ENCODE measurements at regions not wholly inside any gene's neighbourhood (a gene's known extent, or its start where the extent isn't known, plus 50 kb on each side); places are given as distances from the start of the nearest gene placed in this dataset.

- Histone ChIP-seq H3K36me3 (ENCODE audit: low read depth) (no peaks in the 10 kb centered on the region), H3K4me1 (ENCODE audit: insufficient read depth, poor library complexity, severe bottlenecking) (no peaks in the 10 kb centered on the region), H3K4me3 (ENCODE audit: severe bottlenecking) (no peak overlapping the region), H3K9me3 (ENCODE audit: severe bottlenecking) (no peaks in the 10 kb centered on the region), H3K27me3 (ENCODE audit: insufficient read depth, poor library complexity, severe bottlenecking) (no peaks in the 10 kb centered on the region), H3K27ac (ENCODE audit: poor library complexity, severe bottlenecking) (no peak overlapping the region)
- TF ChIP-seq, protein P1, sequence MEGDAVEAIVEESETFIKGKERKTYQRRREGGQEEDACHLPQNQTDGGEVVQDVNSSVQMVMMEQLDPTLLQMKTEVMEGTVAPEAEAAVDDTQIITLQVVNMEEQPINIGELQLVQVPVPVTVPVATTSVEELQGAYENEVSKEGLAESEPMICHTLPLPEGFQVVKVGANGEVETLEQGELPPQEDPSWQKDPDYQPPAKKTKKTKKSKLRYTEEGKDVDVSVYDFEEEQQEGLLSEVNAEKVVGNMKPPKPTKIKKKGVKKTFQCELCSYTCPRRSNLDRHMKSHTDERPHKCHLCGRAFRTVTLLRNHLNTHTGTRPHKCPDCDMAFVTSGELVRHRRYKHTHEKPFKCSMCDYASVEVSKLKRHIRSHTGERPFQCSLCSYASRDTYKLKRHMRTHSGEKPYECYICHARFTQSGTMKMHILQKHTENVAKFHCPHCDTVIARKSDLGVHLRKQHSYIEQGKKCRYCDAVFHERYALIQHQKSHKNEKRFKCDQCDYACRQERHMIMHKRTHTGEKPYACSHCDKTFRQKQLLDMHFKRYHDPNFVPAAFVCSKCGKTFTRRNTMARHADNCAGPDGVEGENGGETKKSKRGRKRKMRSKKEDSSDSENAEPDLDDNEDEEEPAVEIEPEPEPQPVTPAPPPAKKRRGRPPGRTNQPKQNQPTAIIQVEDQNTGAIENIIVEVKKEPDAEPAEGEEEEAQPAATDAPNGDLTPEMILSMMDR (IDR thresholded peaks at IDR 0.05; ENCODE audit: poor library complexity, severe bottlenecking): no peak
- ATAC-seq (ENCODE audit: low read depth): no peak; the same call in 2 of the 3 replicates
- DNase-seq (ENCODE audit: low spot score): no peak
Observed at GRCh38 chr3:157631478-157631877, 128.3 kb upstream of the VEPH1 start.

GRCh38 chr3:157626817-157627216, 123.6 kb upstream of the VEPH1 start:
- no peaks in the 10 kb centered on the region for H3K4me1 ChIP-seq (ENCODE audit: insufficient read depth, poor library complexity, severe bottlenecking)
- H3K27ac ChIP-seq (ENCODE audit: poor library complexity, severe bottlenecking): no peak overlapping the region
- DNase-seq (ENCODE audit: low spot score) (no peak), ATAC-seq (ENCODE audit: low read depth) (peak; percentile 48; the same call in 1 of the 3 replicates)
- no peaks in the 10 kb centered on the region for H3K36me3 ChIP-seq (ENCODE audit: low read depth)
- no peaks in the 10 kb centered on the region for H3K9me3 ChIP-seq (ENCODE audit: severe bottlenecking)
- H3K27me3 ChIP-seq (ENCODE audit: insufficient read depth, poor library complexity, severe bottlenecking): peaks cover 3% of the 10 kb centered on the region
- TF ChIP-seq, protein P1 (IDR thresholded peaks at IDR 0.05; ENCODE audit: poor library complexity, severe bottlenecking): no peak
- no peak overlapping the region for H3K4me3 ChIP-seq (ENCODE audit: severe bottlenecking)

DNA sequence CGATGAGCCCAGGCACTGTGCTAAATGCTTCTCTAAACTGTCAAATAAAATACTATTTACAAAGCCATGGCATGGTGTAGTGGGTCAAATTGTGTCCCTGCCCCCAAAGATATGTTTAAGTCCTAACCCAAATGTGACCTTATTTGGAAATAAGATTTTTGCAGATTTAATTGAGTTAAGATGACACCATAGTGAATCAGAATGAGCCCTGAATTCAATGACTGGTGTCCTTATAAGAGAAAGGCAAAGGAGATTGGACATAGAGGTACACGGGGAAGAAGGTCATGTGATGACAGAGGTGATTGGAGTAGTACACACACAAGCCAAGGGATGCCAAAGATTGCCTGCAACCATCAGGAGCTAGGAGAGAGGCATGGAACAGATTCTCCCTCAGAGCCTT, 121.6 kb upstream of the VEPH1 start:
- ATAC-seq (ENCODE audit: low read depth) (no peak), DNase-seq (ENCODE audit: low spot score) (no peak)
- Histone ChIP-seq H3K36me3 (ENCODE audit: low read depth) (no peaks in the 10 kb centered on the region), H3K27me3 (ENCODE audit: insufficient read depth, poor library complexity, severe bottlenecking) (peaks cover 8% of the 10 kb centered on the region), H3K4me1 (ENCODE audit: insufficient read depth, poor library complexity, severe bottlenecking) (no peaks in the 10 kb centered on the region), H3K9me3 (ENCODE audit: severe bottlenecking) (no peaks in the 10 kb centered on the region), H3K27ac (ENCODE audit: poor library complexity, severe bottlenecking) (no peak overlapping the region), H3K4me3 (ENCODE audit: severe bottlenecking) (no peak overlapping the region)
- TF ChIP-seq, protein P1 (IDR thresholded peaks at IDR 0.05; ENCODE audit: poor library complexity, severe bottlenecking): no peak

- no peaks in the 10 kb centered on the region for H3K36me3 ChIP-seq (ENCODE audit: low read depth)
- H3K4me3 ChIP-seq (ENCODE audit: severe bottlenecking): no peak overlapping the region
- no peaks in the 10 kb centered on the region for H3K4me1 ChIP-seq (ENCODE audit: insufficient read depth, poor library complexity, severe bottlenecking)
- no peaks in the 10 kb centered on the region for H3K9me3 ChIP-seq (ENCODE audit: severe bottlenecking)
- TF ChIP-seq, protein P1 (IDR thresholded peaks at IDR 0.05; ENCODE audit: poor library complexity, severe bottlenecking): no peak
- ATAC-seq (ENCODE audit: low read depth) (no peak), DNase-seq (ENCODE audit: low spot score) (no peak)
- H3K27me3 ChIP-seq (ENCODE audit: insufficient read depth, poor library complexity, severe bottlenecking): peaks cover 15% of the 10 kb centered on the region
- no peak overlapping the region for H3K27ac ChIP-seq (ENCODE audit: poor library complexity, severe bottlenecking)
Observed at GRCh38 chr3:157618886-157619285, 115.7 kb upstream of the VEPH1 start.

GRCh38 chr3:157618075-157618760, 115.0 kb upstream of the VEPH1 start:
- Histone ChIP-seq H3K27me3 (ENCODE audit: insufficient read depth, poor library complexity, severe bottlenecking) (peaks cover 15% of the 10 kb centered on the region), H3K9me3 (ENCODE audit: severe bottlenecking) (no peaks in the 10 kb centered on the region), H3K4me3 (ENCODE audit: severe bottlenecking) (no peak overlapping the region), H3K27ac (ENCODE audit: poor library complexity, severe bottlenecking) (no peak overlapping the region), H3K4me1 (ENCODE audit: insufficient read depth, poor library complexity, severe bottlenecking) (no peaks in the 10 kb centered on the region), H3K36me3 (ENCODE audit: low read depth) (no peaks in the 10 kb centered on the region)
- TF ChIP-seq, protein P1 (IDR thresholded peaks at IDR 0.05; ENCODE audit: poor library complexity, severe bottlenecking): peak; percentile 77
- DNase-seq (ENCODE audit: low spot score): no peak
- ATAC-seq (ENCODE audit: low read depth): peak; percentile 52; the same call in 2 of the 3 replicates

Measured in RWPE2 (cell line).